Endothelial cell of umbilical vein (primary cell): ENCODE measurements at regions not wholly inside any gene's neighbourhood (a gene's known extent, or its start where the extent isn't known, plus 50 kb on each side); places are given as distances from the start of the nearest gene placed in this dataset.

Source experiments
- BruUV-seq: library from RNA; stranded (reverse); fragments of 400-500 nt; replicated peaks from 2 replicates; lab custom pipeline; 2021; lab: Mats Ljungman, UMichigan
- CTCF ChIA-PET: fragments of 300-600, 350-600 bp; sonication (Branson Sonifier 250); formaldehyde crosslinking; loops from one replicate; lab custom pipeline; 2021; ENCODE audit warnings: antibody characterized with exemption, inconsistent platforms; lab: Charles Lee
- POLR2A ChIA-PET: fragments of 300-600, 350-600 bp; sonication (Branson Sonifier 250); formaldehyde crosslinking; loops from one replicate; lab custom pipeline; 2021; ENCODE audit warnings: antibody characterized with exemption, inconsistent platforms; lab: Charles Lee
- DNase-seq: peaks from one replicate; pipeline ENCODE4 v3.0.0-alpha.2; 2011; ENCODE audit warnings: low read depth, low spot score
- FAIRE-seq: peaks from 2 replicates; lab custom pipeline; 2011; peaks lifted over from hg19 to GRCh38; lab: Jason Lieb, UNC
- H2AFZ ChIP-seq: 2 replicates; pipeline ENCODE4 v1.6.0; 2012; ENCODE audit warnings: low read depth, low read length, control low read depth, inconsistent platforms
- H3K27ac ChIP-seq: 2 replicates; pipeline ENCODE4 v1.5.1; 2011; ENCODE audit warnings: low read depth, mild to moderate bottlenecking, control low read depth, low read length, moderate library complexity; ENCODE audit not compliant: insufficient read depth
- H3K27me3 ChIP-seq, 2 experiments: 2 replicates each; pipeline versions ENCODE4 v1.6.0 to v1.6.1; 2011; ENCODE audit warnings: low read length in 2 of 2, mixed read lengths in 1 of 2; ENCODE audit not compliant: control insufficient read depth in 2 of 2, insufficient read depth in 2 of 2
- H3K36me3 ChIP-seq, 2 experiments: 2 replicates in 1 of 2; 3 replicates in 1 of 2; pipeline ENCODE4 v1.5.1; 2011; ENCODE audit warnings: low read length in 2 of 2, mild to moderate bottlenecking in 1 of 2, moderate library complexity in 1 of 2; ENCODE audit not compliant: control insufficient read depth in 2 of 2, insufficient read depth in 2 of 2; ENCODE audit errors: extremely low read depth in 1 of 2
- H3K4me1 ChIP-seq: 3 replicates; pipeline ENCODE4 v1.5.1; 2011; ENCODE audit warnings: mild to moderate bottlenecking, low read length; ENCODE audit not compliant: control insufficient read depth, insufficient read depth; ENCODE audit errors: extremely low read depth
- H3K4me2 ChIP-seq: 2 replicates; pipeline ENCODE4 v1.6.1; 2011; ENCODE audit warnings: low read length, control low read depth, mixed read lengths; ENCODE audit not compliant: insufficient read depth
- H3K4me3 ChIP-seq, 3 experiments: fragments of 200-600 bp in 1 of 3; sonication (generic), shearing (Covaris generic) in 1 of 3; replicated peaks in 1 of 3; 2 replicates each; pipeline ENCODE4 v1.5.1; 2011 to 2016; ENCODE audit warnings: control low read depth in 3 of 3, low read length in 3 of 3, mild to moderate bottlenecking in 2 of 3, inconsistent platforms in 1 of 3, low read depth in 1 of 3, moderate library complexity in 1 of 3; ENCODE audit not compliant: insufficient read depth in 1 of 3
- H3K79me2 ChIP-seq: 2 replicates; pipeline ENCODE4 v1.6.0; 2012; ENCODE audit warnings: low read length, inconsistent platforms; ENCODE audit not compliant: control insufficient read depth, insufficient read depth
- H3K9ac ChIP-seq: replicated peaks from 2 replicates; pipeline ENCODE3; 2011; ENCODE audit warnings: low read length, control low read depth; ENCODE audit not compliant: insufficient read depth; ENCODE audit errors: extremely low read depth
- H3K9me1 ChIP-seq: replicated peaks from 3 replicates; pipeline ENCODE4 v1.6.0; 2011; ENCODE audit warnings: mild to moderate bottlenecking, low read length; ENCODE audit not compliant: control insufficient read depth, insufficient read depth; ENCODE audit errors: extremely low read depth
- H3K9me3 ChIP-seq: replicated peaks from 2 replicates; pipeline ENCODE4 v1.5.1; 2012; ENCODE audit warnings: low read length, inconsistent platforms; ENCODE audit not compliant: control insufficient read depth, insufficient read depth
- H4K20me1 ChIP-seq: replicated peaks from 2 replicates; pipeline ENCODE3; 2011; ENCODE audit warnings: mild to moderate bottlenecking, low read length; ENCODE audit not compliant: control insufficient read depth, insufficient read depth; ENCODE audit errors: extremely low read depth
- EZH2 ChIP-seq: IDR thresholded peaks from 2 replicates; pipeline ENCODE4 v1.6.1; 2012; ENCODE audit warnings: borderline replicate concordance, low read depth, mild to moderate bottlenecking, moderate library complexity, low read length, inconsistent platforms; ENCODE audit not compliant: severe bottlenecking
- GATA2 ChIP-seq: IDR thresholded peaks from 2 replicates; pipeline ENCODE4 v1.7.0; 2011; ENCODE audit warnings: low read depth, mild to moderate bottlenecking, moderate library complexity, mixed read lengths, low read length; ENCODE audit not compliant: insufficient read length, insufficient read depth
- JUN ChIP-seq: IDR thresholded peaks from 2 replicates; pipeline ENCODE4 v1.6.1; 2011; ENCODE audit warnings: borderline replicate concordance, low read depth; ENCODE audit not compliant: insufficient read length, insufficient read depth
- MYC ChIP-seq: IDR thresholded peaks from one replicate; pipeline ENCODE4 v1.6.1; 2011; ENCODE audit warnings: mild to moderate bottlenecking, low read depth, low read length
- POLR2A ChIP-seq: IDR thresholded peaks from 2 replicates; pipeline ENCODE4 v1.6.1; 2012; ENCODE audit warnings: low read depth, mild to moderate bottlenecking, control low read depth, low read length
- POLR2AphosphoS5 ChIP-seq: IDR thresholded peaks from 2 replicates; pipeline ENCODE4 v1.6.1; 2012; ENCODE audit warnings: low read depth, mild to moderate bottlenecking, control low read depth, low read length, moderate library complexity; ENCODE audit not compliant: insufficient read depth
- dilution Hi-C: fragments of 300-500 bp; cut with MboI; formaldehyde crosslinking; loops from one replicate; pipeline ENCODE4 v1.15.0; 2019; ENCODE audit warnings: low sequenced_read_pairs; ENCODE audit not compliant: extremely low pct_ligation_motif_present
- intact Hi-C: fragments of 100-400 bp; cut with micrococcal nuclease; formaldehyde crosslinking; loops from one replicate; pipeline ENCODE4 v1.10.0; 2022
- TF ChIP-seq, protein P1 (sequence below), 2 donors: IDR thresholded peaks; 1 replicate in 1 of 2; 2 replicates in 1 of 2; pipeline ENCODE4 v1.5.1; 2011; ENCODE audit warnings: low read length in 2 of 2, mild to moderate bottlenecking in 2 of 2, moderate library complexity in 2 of 2, control low read depth in 1 of 2, inconsistent platforms in 1 of 2, low read depth in 1 of 2; ENCODE audit not compliant: insufficient read depth in 1 of 2; ENCODE audit errors: extremely low read depth in 1 of 2

DNA sequence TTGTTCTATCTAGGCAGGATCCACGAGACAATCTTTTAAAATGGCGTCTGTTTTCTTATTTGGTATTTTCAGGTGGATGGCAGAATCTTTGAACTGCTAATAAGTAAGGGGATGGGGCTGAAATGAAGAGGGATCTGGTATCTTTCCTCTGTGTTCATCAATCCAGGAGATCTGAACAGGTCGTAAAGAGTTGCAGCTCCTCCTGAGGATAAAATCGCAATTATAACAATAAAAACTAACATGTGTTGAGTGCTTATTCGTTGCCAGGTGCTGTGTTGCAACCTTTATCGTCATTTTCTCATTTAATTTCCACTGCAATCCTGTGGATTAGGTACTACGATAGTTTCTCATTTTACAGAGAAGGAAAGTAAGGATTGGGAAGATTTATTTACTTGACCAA, 134.6 kb upstream of the DPYD start:
- intact Hi-C loops (loop anchor here (10.0 kb wide), 1 partner anchor 609 kb away; the partner anchor contains the start of gene SNX7), dilution Hi-C loops (no loop called here)
- H3K9me1 ChIP-seq, result no peaks in the 10 kb centered on the region
- peak overlapping the region; percentile 89 for H3K27ac ChIP-seq
- peak overlapping the region; percentile 89 for H3K9ac ChIP-seq
- FAIRE-seq, result no peak
- no peaks in the 10 kb centered on the region for H3K27me3 ChIP-seq
- no peaks in the 10 kb centered on the region for H3K36me3 ChIP-seq
- peak overlapping the region; percentile 97 for H3K4me2 ChIP-seq
- BruUV-seq, result no TSS peak
- H3K4me1 ChIP-seq, result peaks cover 29% of the 10 kb centered on the region
- DNase-seq, result no peak
- no peaks in the 10 kb centered on the region for H4K20me1 ChIP-seq
- H3K79me2 ChIP-seq, result no peaks in the 10 kb centered on the region
- ChIA-PET CTCF (interaction anchor here (0.8 to 6.7 kb wide), 8 partner anchors 17 to 451 kb away, joined by 3 to 126 read pairs (median 3); no protein-coding TSS in a partner anchor), POLR2A (no interaction called here)
- no peaks in the 10 kb centered on the region for H3K9me3 ChIP-seq
- peak overlapping the region; percentile 44 for H2AFZ ChIP-seq
- H3K4me3 ChIP-seq, result peak overlapping the region in 1 of 3 experiments; percentile 57
- TF ChIP-seq POLR2A (no peak), POLR2AphosphoS5 (no peak), EZH2 (no peak), JUN (no peak), MYC (no peak), GATA2 (no peak)
- TF ChIP-seq, protein P1, sequence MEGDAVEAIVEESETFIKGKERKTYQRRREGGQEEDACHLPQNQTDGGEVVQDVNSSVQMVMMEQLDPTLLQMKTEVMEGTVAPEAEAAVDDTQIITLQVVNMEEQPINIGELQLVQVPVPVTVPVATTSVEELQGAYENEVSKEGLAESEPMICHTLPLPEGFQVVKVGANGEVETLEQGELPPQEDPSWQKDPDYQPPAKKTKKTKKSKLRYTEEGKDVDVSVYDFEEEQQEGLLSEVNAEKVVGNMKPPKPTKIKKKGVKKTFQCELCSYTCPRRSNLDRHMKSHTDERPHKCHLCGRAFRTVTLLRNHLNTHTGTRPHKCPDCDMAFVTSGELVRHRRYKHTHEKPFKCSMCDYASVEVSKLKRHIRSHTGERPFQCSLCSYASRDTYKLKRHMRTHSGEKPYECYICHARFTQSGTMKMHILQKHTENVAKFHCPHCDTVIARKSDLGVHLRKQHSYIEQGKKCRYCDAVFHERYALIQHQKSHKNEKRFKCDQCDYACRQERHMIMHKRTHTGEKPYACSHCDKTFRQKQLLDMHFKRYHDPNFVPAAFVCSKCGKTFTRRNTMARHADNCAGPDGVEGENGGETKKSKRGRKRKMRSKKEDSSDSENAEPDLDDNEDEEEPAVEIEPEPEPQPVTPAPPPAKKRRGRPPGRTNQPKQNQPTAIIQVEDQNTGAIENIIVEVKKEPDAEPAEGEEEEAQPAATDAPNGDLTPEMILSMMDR (IDR thresholded peaks at IDR 0.05; ENCODE audit: extremely low read depth in 1 of 2, insufficient read depth in 1 of 2, low read depth in 1 of 2, low read length in 2 of 2), result no peak
